ENCODE measurements at regions not wholly inside any gene's neighbourhood (a gene's known extent, or its start where the extent isn't known, plus 50 kb on each side); places are given as distances from the start of the nearest gene placed in this dataset.

DNA sequence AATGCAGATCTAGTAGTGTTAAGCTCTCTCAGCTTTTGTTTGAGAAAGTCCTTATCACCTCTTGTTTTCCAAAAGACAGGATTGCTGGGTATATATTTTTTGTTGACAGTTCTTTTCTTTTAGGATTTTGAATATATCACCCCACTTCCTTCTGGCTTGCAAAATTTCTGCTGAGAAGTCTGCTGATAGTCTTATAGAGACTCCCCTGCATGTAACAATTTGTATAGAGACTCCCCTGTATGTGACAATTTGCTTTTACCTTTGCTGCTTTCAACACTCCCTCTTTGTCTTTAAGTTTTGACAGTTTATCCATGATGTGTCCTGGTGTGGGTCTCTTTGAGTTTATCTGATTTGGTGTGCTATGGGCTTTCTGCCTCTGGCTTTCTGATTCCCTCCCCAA is 115.0 kb upstream of the CCDC85A start:
- Histone ChIP-seq H3K4me3 (ENCODE audit: low read depth, low read length) (no peak overlapping the region), H3K27me3 (ENCODE audit: control insufficient read depth, insufficient read depth, low read length) (no peaks in the 10 kb centered on the region), H3K36me3 (ENCODE audit: control insufficient read depth, insufficient read depth, low read length) (no peaks in the 10 kb centered on the region)
- TF ChIP-seq, protein P1, sequence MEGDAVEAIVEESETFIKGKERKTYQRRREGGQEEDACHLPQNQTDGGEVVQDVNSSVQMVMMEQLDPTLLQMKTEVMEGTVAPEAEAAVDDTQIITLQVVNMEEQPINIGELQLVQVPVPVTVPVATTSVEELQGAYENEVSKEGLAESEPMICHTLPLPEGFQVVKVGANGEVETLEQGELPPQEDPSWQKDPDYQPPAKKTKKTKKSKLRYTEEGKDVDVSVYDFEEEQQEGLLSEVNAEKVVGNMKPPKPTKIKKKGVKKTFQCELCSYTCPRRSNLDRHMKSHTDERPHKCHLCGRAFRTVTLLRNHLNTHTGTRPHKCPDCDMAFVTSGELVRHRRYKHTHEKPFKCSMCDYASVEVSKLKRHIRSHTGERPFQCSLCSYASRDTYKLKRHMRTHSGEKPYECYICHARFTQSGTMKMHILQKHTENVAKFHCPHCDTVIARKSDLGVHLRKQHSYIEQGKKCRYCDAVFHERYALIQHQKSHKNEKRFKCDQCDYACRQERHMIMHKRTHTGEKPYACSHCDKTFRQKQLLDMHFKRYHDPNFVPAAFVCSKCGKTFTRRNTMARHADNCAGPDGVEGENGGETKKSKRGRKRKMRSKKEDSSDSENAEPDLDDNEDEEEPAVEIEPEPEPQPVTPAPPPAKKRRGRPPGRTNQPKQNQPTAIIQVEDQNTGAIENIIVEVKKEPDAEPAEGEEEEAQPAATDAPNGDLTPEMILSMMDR (IDR thresholded peaks at IDR 0.05; ENCODE audit: insufficient read depth, low read length, poor library complexity, severe bottlenecking) = no peak
- DNase-seq (ENCODE audit: low read depth) = no peak

DNA sequence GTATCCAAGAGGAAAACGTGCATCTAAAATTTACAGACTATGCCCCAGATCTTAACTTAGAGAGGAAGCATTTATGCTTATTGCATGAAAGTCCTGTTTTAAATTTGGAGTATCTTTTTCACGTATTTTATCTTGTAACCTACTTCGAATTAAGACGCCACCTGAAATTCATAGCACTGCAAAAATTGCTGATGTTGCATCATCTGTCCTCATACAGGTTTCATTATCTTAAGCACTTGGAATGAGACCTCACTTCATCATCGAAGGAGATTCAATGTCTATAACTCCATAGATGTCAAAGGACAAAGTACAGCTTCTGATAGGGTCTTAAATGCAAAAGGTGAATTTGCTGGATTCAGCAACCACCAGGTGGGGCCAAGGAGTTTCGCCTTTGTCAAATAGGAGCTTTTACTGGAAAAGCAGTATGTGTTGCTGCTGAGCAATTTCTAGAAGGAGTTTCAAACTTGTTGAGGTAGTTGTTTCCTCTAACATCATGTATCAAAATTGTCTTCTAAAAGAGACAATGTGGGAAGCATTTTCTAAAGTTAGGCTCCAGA is 106.4 kb upstream of the CCDC85A start:
- TF ChIP-seq, protein P1 (IDR thresholded peaks at IDR 0.05; ENCODE audit: insufficient read depth, low read length, poor library complexity, severe bottlenecking) = peak; percentile 59
- Histone ChIP-seq H3K27me3 (ENCODE audit: control insufficient read depth, insufficient read depth, low read length) (no peaks in the 10 kb centered on the region), H3K36me3 (ENCODE audit: control insufficient read depth, insufficient read depth, low read length) (no peaks in the 10 kb centered on the region), H3K4me3 (ENCODE audit: low read depth, low read length) (no peak overlapping the region)
- no peak for DNase-seq (ENCODE audit: low read depth)

DNA sequence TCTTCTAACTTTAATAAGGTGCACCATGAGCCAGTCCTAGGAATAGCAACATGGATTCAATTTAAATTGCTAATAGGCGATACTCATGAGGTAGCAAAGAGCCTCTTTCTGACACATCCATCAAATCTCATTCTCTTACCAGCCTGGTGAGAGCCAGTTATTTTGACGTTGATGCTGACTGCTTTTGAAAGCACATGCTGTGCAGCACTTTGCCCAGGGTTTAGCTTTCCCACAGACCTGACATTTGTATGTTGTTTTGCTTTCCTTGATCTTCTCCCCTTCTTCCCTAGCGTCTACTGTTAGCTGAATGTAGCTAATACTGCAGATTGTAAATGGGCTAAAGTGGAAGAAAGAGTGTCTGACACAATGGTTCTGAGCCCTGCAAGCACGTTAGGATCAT is 101.1 kb upstream of the CCDC85A start:
- TF ChIP-seq, protein P1 (IDR thresholded peaks at IDR 0.05; ENCODE audit: insufficient read depth, low read length, poor library complexity, severe bottlenecking) = no peak
- DNase-seq (ENCODE audit: low read depth) = no peak
- H3K27me3 ChIP-seq (ENCODE audit: control insufficient read depth, insufficient read depth, low read length) = no peaks in the 10 kb centered on the region
- H3K4me3 ChIP-seq (ENCODE audit: low read depth, low read length) = no peak overlapping the region
- H3K36me3 ChIP-seq (ENCODE audit: control insufficient read depth, insufficient read depth, low read length) = no peaks in the 10 kb centered on the region

- H3K4me3 ChIP-seq (ENCODE audit: low read depth, low read length) = no peak overlapping the region
- H3K36me3 ChIP-seq (ENCODE audit: control insufficient read depth, insufficient read depth, low read length) = no peaks in the 10 kb centered on the region
- no peaks in the 10 kb centered on the region for H3K27me3 ChIP-seq (ENCODE audit: control insufficient read depth, insufficient read depth, low read length)
- TF ChIP-seq, protein P1 (IDR thresholded peaks at IDR 0.05; ENCODE audit: insufficient read depth, low read length, poor library complexity, severe bottlenecking) = no peak
- DNase-seq (ENCODE audit: low read depth) = no peak
Measured at GRCh38 chr2:56084111-56084901, 99.5 kb upstream of the CCDC85A start.

DNA sequence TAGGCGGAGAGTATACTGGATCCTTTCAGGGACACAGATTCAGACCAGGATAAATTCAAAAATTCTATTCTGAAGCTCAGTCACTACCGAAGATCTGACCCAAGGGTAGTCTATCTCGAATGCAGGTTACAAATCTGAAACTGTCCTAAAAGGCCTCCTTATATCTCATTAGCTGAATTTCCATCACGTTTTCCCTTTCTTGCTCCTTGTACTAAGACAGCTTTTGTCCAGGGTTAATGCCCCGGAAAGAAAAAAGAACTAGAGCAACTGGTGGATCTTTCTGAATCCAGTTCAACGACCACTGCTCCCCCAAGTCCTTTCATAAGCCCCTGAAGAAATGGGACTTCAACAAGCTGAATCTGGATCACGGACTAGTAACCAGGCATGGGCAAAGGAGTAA is 97.5 kb upstream of the CCDC85A start:
- DNase-seq (ENCODE audit: low read depth) = no peak
- TF ChIP-seq, protein P1 (IDR thresholded peaks at IDR 0.05; ENCODE audit: insufficient read depth, low read length, poor library complexity, severe bottlenecking) = no peak
- H3K4me3 ChIP-seq (ENCODE audit: low read depth, low read length) = no peak overlapping the region
- H3K27me3 ChIP-seq (ENCODE audit: control insufficient read depth, insufficient read depth, low read length) = no peaks in the 10 kb centered on the region
- H3K36me3 ChIP-seq (ENCODE audit: control insufficient read depth, insufficient read depth, low read length) = no peaks in the 10 kb centered on the region
